GM23338 (cell line): ENCODE measurements at regions not wholly inside any gene's neighbourhood (a gene's known extent, or its start where the extent isn't known, plus 50 kb on each side); places are given as distances from the start of the nearest gene placed in this dataset.

Experiments used
- ATAC-seq: fragments of 200-7000 bp; cut with Tn5 transposase; 3 replicates; pipeline ENCODE4 v1.9.1; 2020
- DNase-seq: peaks from one replicate; pipeline ENCODE4 v3.0.0-alpha.2; 2015; ENCODE audit warnings: low spot score
- H2AFZ ChIP-seq: fragments of 200-600 bp; sonication (generic); 2 replicates; pipeline ENCODE4 v1.8.0; 2016; ENCODE audit warnings: antibody characterized with exemption, mild to moderate bottlenecking, moderate library complexity
- H3F3A ChIP-seq: fragments of 200-600 bp; sonication (generic); replicated peaks from 2 replicates; pipeline ENCODE4 v1.8.0; 2017; ENCODE audit warnings: antibody characterized with exemption, mixed run types, low read depth
- H3K27ac ChIP-seq: fragments of 200-600 bp; sonication (generic); 2 replicates; pipeline ENCODE4 v1.6.1; 2016; ENCODE audit warnings: low read depth
- H3K27me3 ChIP-seq: fragments of 200-600 bp; sonication (generic); 2 replicates; pipeline ENCODE4 v1.8.0; 2016; ENCODE audit warnings: mild to moderate bottlenecking, mixed run types, moderate library complexity; ENCODE audit not compliant: insufficient read depth
- H3K36me3 ChIP-seq: fragments of 200-600 bp; sonication (generic); 2 replicates; pipeline ENCODE4 v1.8.0; 2016; ENCODE audit warnings: mild to moderate bottlenecking; ENCODE audit not compliant: insufficient read depth
- H3K4me1 ChIP-seq: fragments of 200-600 bp; sonication (generic); 2 replicates; pipeline ENCODE4 v1.8.0; 2016; ENCODE audit warnings: mild to moderate bottlenecking, moderate library complexity; ENCODE audit not compliant: insufficient read depth
- H3K4me2 ChIP-seq: fragments of 200-600 bp; sonication (generic); 2 replicates; pipeline ENCODE4 v1.7.1; 2017; ENCODE audit warnings: mixed run types
- H3K4me3 ChIP-seq: fragments of 200-600 bp; sonication (generic); 2 replicates; pipeline ENCODE4 v1.6.1; 2016; ENCODE audit warnings: mixed run types
- H3K79me2 ChIP-seq: fragments of 200-600 bp; sonication (generic); replicated peaks from 2 replicates; pipeline ENCODE4 v1.8.0; 2017; ENCODE audit warnings: mild to moderate bottlenecking; ENCODE audit not compliant: insufficient read depth
- H3K9me2 ChIP-seq: fragments of 200-600 bp; sonication (generic); 2 replicates; pipeline ENCODE4 v1.8.0; 2017; ENCODE audit not compliant: insufficient read depth
- H4K20me1 ChIP-seq: fragments of 200-600 bp; sonication (generic); replicated peaks from 2 replicates; pipeline ENCODE4 v1.8.0; 2017; ENCODE audit warnings: mild to moderate bottlenecking; ENCODE audit not compliant: insufficient read depth
- H3K27ac Mint-ChIP-seq: 2 replicates; pipeline ENCODE4 v1.8.0; 2020; ENCODE audit warnings: inconsistent platforms, mild to moderate bottlenecking, moderate library complexity, mixed read lengths
- H3K27me3 Mint-ChIP-seq: 3 replicates; pipeline ENCODE4 v1.8.0; 2022; ENCODE audit warnings: low read depth, mild to moderate bottlenecking, moderate library complexity, mixed read lengths, inconsistent platforms; ENCODE audit not compliant: insufficient read depth, poor library complexity
- H3K36me3 Mint-ChIP-seq: 3 replicates; pipeline ENCODE4 v1.8.0; 2021; ENCODE audit warnings: low read depth, mild to moderate bottlenecking, inconsistent platforms, moderate library complexity, mixed read lengths
- H3K4me1 Mint-ChIP-seq: 3 replicates; pipeline ENCODE4 v1.8.0; 2020; ENCODE audit warnings: mild to moderate bottlenecking, inconsistent platforms, mixed read lengths
- H3K4me3 Mint-ChIP-seq: 3 replicates; pipeline ENCODE4 v1.8.0; 2021; ENCODE audit warnings: moderate library complexity, mild to moderate bottlenecking, inconsistent platforms, mixed read lengths
- H3K9me3 Mint-ChIP-seq: 3 replicates; pipeline ENCODE4 v1.8.0; 2020; ENCODE audit warnings: moderate library complexity, mild to moderate bottlenecking, inconsistent platforms, mixed read lengths
- CREB1 ChIP-seq: fragments of 250-450 bp; sonication (Bioruptor Pico); IDR thresholded peaks from 2 replicates; pipeline ENCODE4 v1.5.0; 2020; ENCODE audit warnings: low read depth, mild to moderate bottlenecking, moderate library complexity
- EZH2 ChIP-seq: fragments of 200-600 bp; sonication (generic); IDR thresholded peaks from one replicate; pipeline ENCODE4 v1.8.0; 2017; ENCODE audit warnings: antibody characterized with exemption, mild to moderate bottlenecking, low read depth; ENCODE audit not compliant: unreplicated experiment
- EZH2phosphoT487 ChIP-seq: fragments of 200-600 bp; sonication (generic); IDR thresholded peaks from one replicate; pipeline ENCODE4 v1.8.1; 2018; ENCODE audit warnings: antibody characterized with exemption; ENCODE audit not compliant: unreplicated experiment
- JUNB ChIP-seq: IDR thresholded peaks from one replicate; pipeline ENCODE4 v1.6.1; 2016; ENCODE audit warnings: antibody characterized with exemption; ENCODE audit not compliant: unreplicated experiment
- NANOG ChIP-seq: IDR thresholded peaks from 2 replicates; pipeline ENCODE4 v1.6.1; 2016; ENCODE audit warnings: antibody characterized with exemption, borderline replicate concordance
- POLR2AphosphoS5 ChIP-seq: IDR thresholded peaks from 2 replicates; pipeline ENCODE4 v1.6.1; 2016; ENCODE audit warnings: antibody characterized with exemption, low read depth
- STAT1 ChIP-seq: IDR thresholded peaks from one replicate; pipeline ENCODE4 v1.6.1; 2016; ENCODE audit warnings: antibody characterized with exemption; ENCODE audit not compliant: unreplicated experiment
- ZNF114 ChIP-seq: fragments of 250-450 bp; sonication (Bioruptor Pico); IDR thresholded peaks from 2 replicates; pipeline ENCODE4 v1.5.0; 2020; ENCODE audit warnings: mild to moderate bottlenecking, moderate library complexity
- ZNF331 ChIP-seq: fragments of 250-450 bp; sonication (Bioruptor Pico); IDR thresholded peaks from 2 replicates; pipeline ENCODE4 v1.5.0; 2020; ENCODE audit warnings: low read depth, mild to moderate bottlenecking, moderate library complexity
- TF ChIP-seq, protein P1 (sequence below): IDR thresholded peaks from 2 replicates; pipeline ENCODE4 v1.6.1; 2016; ENCODE audit warnings: antibody characterized with exemption
- TF ChIP-seq, protein P2 (sequence below): fragments of 250-450 bp; sonication (Bioruptor Pico); IDR thresholded peaks from 2 replicates; pipeline ENCODE4 v1.5.0; 2020; ENCODE audit warnings: mild to moderate bottlenecking, moderate library complexity
- TF ChIP-seq, protein P3 (sequence below), 2 experiments: fragments of 200-600 bp in 1 of 2; sonication (generic) in 1 of 2; conservative IDR thresholded peaks; 2 replicates each; pipeline versions ENCODE4 v1.5.1 to v1.6.1; 2016 to 2017; ENCODE audit warnings: antibody characterized with exemption in 2 of 2, low read depth in 2 of 2, mild to moderate bottlenecking in 2 of 2, moderate library complexity in 1 of 2
- TF ChIP-seq, protein P4 (sequence below): IDR thresholded peaks from one replicate; pipeline ENCODE4 v1.6.1; 2018; ENCODE audit warnings: antibody characterized with exemption; ENCODE audit not compliant: unreplicated experiment

DNA sequence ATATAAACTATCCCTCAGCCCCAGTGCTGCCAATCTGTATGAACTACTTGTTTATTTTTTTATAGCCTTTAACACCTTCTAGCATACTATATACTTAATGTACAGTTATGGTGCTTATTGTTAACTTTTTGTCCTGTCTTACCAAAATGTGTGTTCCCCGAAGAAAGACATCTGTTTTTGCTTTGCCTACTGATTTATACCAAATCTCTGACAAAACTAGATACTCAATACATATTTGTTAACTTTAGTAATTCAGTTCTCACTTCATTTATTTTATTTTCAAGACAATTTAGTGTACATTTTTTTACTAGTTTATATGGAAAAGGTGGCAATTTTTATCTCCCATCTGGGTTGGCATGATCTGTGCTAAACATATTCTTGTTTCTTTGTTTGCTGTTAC lies 824.3 kb upstream of the ATXN8OS start:
- Histone ChIP-seq H3K4me3 (no peak overlapping the region), H3F3A (no peaks in the 10 kb centered on the region), H3K27ac (no peak overlapping the region), H3K79me2 (no peaks in the 10 kb centered on the region), H2AFZ (no peak overlapping the region), H4K20me1 (no peaks in the 10 kb centered on the region), H3K27me3 (no peaks in the 10 kb centered on the region), H3K4me2 (no peak overlapping the region), H3K9me2 (no peaks in the 10 kb centered on the region), H3K36me3 (no peaks in the 10 kb centered on the region), H3K4me1 (no peaks in the 10 kb centered on the region)
- no peak for ATAC-seq
- DNase-seq: no peak
- H3K4me1 Mint-ChIP-seq: no peaks in the 10 kb centered on the region
- no peaks in the 10 kb centered on the region for H3K36me3 Mint-ChIP-seq
- H3K27me3 Mint-ChIP-seq: no peaks in the 10 kb centered on the region
- H3K27ac Mint-ChIP-seq: peak overlapping the region; percentile 16; the same call in 1 of the 2 replicates
- TF ChIP-seq ZNF331 (CRISPR knock-in tag) (no peak), NANOG (no peak), CREB1 (CRISPR knock-in tag) (no peak), EZH2 (no peak), EZH2phosphoT487 (no peak), ZNF114 (no peak), POLR2AphosphoS5 (no peak), STAT1 (no peak), JUNB (no peak)
- TF ChIP-seq, protein P1, sequence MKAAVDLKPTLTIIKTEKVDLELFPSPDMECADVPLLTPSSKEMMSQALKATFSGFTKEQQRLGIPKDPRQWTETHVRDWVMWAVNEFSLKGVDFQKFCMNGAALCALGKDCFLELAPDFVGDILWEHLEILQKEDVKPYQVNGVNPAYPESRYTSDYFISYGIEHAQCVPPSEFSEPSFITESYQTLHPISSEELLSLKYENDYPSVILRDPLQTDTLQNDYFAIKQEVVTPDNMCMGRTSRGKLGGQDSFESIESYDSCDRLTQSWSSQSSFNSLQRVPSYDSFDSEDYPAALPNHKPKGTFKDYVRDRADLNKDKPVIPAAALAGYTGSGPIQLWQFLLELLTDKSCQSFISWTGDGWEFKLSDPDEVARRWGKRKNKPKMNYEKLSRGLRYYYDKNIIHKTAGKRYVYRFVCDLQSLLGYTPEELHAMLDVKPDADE: no peak
- TF ChIP-seq, protein P2, sequence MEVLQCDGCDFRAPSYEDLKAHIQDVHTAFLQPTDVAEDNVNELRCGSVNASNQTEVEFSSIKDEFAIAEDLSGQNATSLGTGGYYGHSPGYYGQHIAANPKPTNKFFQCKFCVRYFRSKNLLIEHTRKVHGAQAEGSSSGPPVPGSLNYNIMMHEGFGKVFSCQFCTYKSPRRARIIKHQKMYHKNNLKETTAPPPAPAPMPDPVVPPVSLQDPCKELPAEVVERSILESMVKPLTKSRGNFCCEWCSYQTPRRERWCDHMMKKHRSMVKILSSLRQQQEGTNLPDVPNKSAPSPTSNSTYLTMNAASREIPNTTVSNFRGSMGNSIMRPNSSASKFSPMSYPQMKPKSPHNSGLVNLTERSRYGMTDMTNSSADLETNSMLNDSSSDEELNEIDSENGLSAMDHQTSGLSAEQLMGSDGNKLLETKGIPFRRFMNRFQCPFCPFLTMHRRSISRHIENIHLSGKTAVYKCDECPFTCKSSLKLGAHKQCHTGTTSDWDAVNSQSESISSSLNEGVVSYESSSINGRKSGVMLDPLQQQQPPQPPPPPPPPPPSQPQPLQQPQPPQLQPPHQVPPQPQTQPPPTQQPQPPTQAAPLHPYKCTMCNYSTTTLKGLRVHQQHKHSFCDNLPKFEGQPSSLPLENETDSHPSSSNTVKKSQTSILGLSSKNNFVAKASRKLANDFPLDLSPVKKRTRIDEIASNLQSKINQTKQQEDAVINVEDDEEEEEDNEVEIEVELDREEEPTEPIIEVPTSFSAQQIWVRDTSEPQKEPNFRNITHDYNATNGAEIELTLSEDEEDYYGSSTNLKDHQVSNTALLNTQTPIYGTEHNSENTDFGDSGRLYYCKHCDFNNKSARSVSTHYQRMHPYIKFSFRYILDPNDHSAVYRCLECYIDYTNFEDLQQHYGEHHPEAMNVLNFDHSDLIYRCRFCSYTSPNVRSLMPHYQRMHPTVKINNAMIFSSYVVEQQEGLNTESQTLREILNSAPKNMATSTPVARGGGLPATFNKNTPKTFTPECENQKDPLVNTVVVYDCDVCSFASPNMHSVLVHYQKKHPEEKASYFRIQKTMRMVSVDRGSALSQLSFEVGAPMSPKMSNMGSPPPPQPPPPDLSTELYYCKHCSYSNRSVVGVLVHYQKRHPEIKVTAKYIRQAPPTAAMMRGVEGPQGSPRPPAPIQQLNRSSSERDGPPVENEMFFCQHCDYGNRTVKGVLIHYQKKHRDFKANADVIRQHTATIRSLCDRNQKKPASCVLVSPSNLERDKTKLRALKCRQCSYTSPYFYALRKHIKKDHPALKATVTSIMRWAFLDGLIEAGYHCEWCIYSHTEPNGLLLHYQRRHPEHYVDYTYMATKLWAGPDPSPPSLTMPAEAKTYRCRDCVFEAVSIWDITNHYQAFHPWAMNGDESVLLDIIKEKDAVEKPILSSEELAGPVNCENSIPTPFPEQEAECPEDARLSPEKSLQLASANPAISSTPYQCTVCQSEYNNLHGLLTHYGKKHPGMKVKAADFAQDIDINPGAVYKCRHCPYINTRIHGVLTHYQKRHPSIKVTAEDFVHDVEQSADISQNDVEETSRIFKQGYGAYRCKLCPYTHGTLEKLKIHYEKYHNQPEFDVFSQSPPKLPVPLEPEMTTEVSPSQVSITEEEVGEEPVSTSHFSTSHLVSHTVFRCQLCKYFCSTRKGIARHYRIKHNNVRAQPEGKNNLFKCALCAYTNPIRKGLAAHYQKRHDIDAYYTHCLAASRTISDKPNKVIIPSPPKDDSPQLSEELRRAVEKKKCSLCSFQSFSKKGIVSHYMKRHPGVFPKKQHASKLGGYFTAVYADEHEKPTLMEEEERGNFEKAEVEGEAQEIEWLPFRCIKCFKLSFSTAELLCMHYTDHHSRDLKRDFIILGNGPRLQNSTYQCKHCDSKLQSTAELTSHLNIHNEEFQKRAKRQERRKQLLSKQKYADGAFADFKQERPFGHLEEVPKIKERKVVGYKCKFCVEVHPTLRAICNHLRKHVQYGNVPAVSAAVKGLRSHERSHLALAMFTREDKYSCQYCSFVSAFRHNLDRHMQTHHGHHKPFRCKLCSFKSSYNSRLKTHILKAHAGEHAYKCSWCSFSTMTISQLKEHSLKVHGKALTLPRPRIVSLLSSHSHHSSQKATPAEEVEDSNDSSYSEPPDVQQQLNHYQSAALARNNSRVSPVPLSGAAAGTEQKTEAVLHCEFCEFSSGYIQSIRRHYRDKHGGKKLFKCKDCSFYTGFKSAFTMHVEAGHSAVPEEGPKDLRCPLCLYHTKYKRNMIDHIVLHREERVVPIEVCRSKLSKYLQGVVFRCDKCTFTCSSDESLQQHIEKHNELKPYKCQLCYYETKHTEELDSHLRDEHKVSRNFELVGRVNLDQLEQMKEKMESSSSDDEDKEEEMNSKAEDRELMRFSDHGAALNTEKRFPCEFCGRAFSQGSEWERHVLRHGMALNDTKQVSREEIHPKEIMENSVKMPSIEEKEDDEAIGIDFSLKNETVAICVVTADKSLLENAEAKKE (CRISPR knock-in tag): no peak
- TF ChIP-seq, protein P3, sequence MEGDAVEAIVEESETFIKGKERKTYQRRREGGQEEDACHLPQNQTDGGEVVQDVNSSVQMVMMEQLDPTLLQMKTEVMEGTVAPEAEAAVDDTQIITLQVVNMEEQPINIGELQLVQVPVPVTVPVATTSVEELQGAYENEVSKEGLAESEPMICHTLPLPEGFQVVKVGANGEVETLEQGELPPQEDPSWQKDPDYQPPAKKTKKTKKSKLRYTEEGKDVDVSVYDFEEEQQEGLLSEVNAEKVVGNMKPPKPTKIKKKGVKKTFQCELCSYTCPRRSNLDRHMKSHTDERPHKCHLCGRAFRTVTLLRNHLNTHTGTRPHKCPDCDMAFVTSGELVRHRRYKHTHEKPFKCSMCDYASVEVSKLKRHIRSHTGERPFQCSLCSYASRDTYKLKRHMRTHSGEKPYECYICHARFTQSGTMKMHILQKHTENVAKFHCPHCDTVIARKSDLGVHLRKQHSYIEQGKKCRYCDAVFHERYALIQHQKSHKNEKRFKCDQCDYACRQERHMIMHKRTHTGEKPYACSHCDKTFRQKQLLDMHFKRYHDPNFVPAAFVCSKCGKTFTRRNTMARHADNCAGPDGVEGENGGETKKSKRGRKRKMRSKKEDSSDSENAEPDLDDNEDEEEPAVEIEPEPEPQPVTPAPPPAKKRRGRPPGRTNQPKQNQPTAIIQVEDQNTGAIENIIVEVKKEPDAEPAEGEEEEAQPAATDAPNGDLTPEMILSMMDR (conservative IDR thresholded peaks at IDR 0.05; ENCODE audit: low read depth in 2 of 2): no peak
- TF ChIP-seq, protein P4, sequence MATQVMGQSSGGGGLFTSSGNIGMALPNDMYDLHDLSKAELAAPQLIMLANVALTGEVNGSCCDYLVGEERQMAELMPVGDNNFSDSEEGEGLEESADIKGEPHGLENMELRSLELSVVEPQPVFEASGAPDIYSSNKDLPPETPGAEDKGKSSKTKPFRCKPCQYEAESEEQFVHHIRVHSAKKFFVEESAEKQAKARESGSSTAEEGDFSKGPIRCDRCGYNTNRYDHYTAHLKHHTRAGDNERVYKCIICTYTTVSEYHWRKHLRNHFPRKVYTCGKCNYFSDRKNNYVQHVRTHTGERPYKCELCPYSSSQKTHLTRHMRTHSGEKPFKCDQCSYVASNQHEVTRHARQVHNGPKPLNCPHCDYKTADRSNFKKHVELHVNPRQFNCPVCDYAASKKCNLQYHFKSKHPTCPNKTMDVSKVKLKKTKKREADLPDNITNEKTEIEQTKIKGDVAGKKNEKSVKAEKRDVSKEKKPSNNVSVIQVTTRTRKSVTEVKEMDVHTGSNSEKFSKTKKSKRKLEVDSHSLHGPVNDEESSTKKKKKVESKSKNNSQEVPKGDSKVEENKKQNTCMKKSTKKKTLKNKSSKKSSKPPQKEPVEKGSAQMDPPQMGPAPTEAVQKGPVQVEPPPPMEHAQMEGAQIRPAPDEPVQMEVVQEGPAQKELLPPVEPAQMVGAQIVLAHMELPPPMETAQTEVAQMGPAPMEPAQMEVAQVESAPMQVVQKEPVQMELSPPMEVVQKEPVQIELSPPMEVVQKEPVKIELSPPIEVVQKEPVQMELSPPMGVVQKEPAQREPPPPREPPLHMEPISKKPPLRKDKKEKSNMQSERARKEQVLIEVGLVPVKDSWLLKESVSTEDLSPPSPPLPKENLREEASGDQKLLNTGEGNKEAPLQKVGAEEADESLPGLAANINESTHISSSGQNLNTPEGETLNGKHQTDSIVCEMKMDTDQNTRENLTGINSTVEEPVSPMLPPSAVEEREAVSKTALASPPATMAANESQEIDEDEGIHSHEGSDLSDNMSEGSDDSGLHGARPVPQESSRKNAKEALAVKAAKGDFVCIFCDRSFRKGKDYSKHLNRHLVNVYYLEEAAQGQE: no peak
- no peak overlapping the region for H3K4me3 Mint-ChIP-seq
- peaks cover 3% of the 10 kb centered on the region; the same call in 1 of the 3 replicates for H3K9me3 Mint-ChIP-seq
